Skeletal muscle satellite cell (primary cell): ENCODE measurements at regions not wholly inside any gene's neighbourhood (a gene's known extent, or its start where the extent isn't known, plus 50 kb on each side); places are given as distances from the start of the nearest gene placed in this dataset.

Source experiments
- H3K27me3 ChIP-seq: 2 replicates; pipeline ENCODE4 v1.7.0; 2013; ENCODE audit warnings: low read length; ENCODE audit not compliant: control insufficient read depth, insufficient read depth
- H3K36me3 ChIP-seq: 2 replicates; pipeline ENCODE4 v1.7.0; 2013; ENCODE audit warnings: mild to moderate bottlenecking, control low read depth, low read length; ENCODE audit not compliant: insufficient read depth
- H3K4me1 ChIP-seq: 2 replicates; pipeline ENCODE4 v1.7.0; 2013; ENCODE audit warnings: low read length; ENCODE audit not compliant: control insufficient read depth, insufficient read depth
- H3K4me2 ChIP-seq: 2 replicates; pipeline ENCODE4 v1.7.0; 2013; ENCODE audit warnings: mild to moderate bottlenecking, low read length
- H3K4me3 ChIP-seq: 2 replicates; pipeline ENCODE4 v1.7.0; 2013; ENCODE audit warnings: low read length
- H3K9ac ChIP-seq: 2 replicates; pipeline ENCODE4 v1.7.0; 2013; ENCODE audit warnings: mild to moderate bottlenecking, low read depth, low read length, moderate library complexity
- H3K9me3 ChIP-seq: replicated peaks from 2 replicates; pipeline ENCODE4 v1.7.0; 2013; ENCODE audit warnings: mild to moderate bottlenecking, control low read depth, low read length

DNA sequence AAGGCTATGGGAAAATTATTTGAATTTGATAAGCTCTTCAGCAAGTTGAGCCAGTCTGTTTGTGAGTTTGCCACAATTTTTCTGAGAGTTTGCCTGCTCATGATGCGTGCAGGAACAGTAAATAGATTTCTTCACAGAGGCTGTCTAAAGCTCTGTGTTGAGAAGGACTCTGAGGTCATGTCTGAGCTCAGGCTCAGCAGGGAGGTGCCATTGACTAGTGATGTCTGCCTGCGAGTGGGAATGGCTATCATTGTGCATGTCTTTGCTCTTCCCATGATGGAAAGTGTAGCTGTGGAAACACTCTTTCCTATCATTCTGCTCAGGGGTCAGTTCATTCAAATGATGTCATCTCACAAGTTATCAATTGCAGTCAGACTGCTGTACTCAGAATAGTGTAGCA lies 142.8 kb downstream of the RASEF start:
- Histone ChIP-seq H3K9ac (no peak overlapping the region), H3K36me3 (no peaks in the 10 kb centered on the region), H3K4me3 (no peak overlapping the region), H3K4me2 (no peak overlapping the region), H3K27me3 (peaks cover 10% of the 10 kb centered on the region), H3K4me1 (no peaks in the 10 kb centered on the region), H3K9me3 (no peaks in the 10 kb centered on the region)

- Histone ChIP-seq H3K27me3 (peaks cover 10% of the 10 kb centered on the region), H3K9ac (no peak overlapping the region), H3K36me3 (no peaks in the 10 kb centered on the region), H3K4me3 (no peak overlapping the region), H3K4me1 (no peaks in the 10 kb centered on the region), H3K9me3 (no peaks in the 10 kb centered on the region), H3K4me2 (no peak overlapping the region)
Measured at GRCh38 chr9:82922686-82923085, 140.3 kb downstream of the RASEF start.

DNA sequence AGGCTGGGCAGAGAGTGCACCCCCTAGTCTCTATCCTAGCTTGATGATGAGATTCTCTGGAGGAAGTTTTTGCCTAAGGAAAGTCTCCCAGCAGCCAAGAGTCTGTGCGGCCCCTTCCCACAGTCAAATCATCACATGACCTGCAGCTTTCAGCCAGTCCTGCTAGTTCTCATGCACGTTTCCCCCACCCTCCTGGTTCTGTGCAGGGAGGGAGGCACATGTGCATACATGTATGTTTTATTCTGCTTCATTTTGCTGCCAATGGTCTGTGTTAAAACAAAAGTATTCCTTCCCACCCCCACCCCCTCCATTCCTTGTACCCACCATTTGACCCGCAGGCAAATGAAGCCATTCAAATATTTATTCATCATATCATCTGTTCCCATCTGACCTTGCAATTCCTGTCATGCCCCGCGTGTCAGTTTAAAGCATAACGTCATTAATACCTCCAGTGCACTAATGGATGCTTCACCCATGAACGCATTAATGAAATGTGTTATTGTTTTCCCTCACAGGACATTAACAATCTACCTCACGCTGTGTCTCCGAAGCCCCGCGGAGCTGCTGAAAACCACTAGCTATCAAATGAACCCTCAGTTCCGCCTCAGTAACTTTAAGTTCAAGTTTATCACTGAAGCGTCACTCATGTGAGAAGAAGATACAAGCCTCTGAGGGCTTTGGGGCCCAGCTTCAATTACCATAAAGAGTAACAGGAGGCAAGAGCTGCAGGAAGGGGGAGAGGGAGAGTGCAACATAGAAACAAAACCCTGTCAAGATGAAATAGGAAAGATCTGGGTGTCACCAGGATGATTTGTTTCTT lies 139.6 kb downstream of the RASEF start:
- Histone ChIP-seq H3K4me1 (no peaks in the 10 kb centered on the region), H3K4me3 (no peak overlapping the region), H3K9ac (no peak overlapping the region), H3K27me3 (peaks cover 10% of the 10 kb centered on the region), H3K4me2 (no peak overlapping the region), H3K9me3 (no peaks in the 10 kb centered on the region), H3K36me3 (no peaks in the 10 kb centered on the region)

- Histone ChIP-seq H3K4me3 (no peak overlapping the region), H3K4me1 (no peaks in the 10 kb centered on the region), H3K9me3 (no peaks in the 10 kb centered on the region), H3K9ac (no peak overlapping the region), H3K4me2 (no peak overlapping the region), H3K27me3 (peaks cover 10% of the 10 kb centered on the region), H3K36me3 (no peaks in the 10 kb centered on the region)
Measured at GRCh38 chr9:82923912-82924605, 138.9 kb downstream of the RASEF start.
